ENCODE measurements at regions not wholly inside any gene's neighbourhood (a gene's known extent, or its start where the extent isn't known, plus 50 kb on each side); places are given as distances from the start of the nearest gene placed in this dataset.

DNA sequence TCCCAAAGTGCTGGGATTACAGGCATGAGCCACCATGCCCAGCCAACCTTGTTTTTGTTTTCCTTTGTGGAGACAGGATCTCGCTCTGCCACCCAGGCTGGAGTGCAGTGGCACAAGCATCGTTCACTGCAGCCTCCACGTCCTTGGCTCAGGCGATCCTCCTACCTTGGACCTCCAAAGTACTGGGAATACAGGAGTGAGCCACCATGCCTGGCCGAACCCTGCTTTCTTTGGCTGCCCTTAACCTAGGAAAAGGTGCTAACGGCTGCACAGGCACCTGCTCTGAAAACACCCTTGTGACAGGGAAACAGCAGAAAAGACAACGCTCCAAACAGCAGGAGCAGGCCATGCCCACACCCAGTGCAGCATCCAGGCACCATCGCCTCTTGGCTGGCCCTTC is 71.9 kb downstream of the OAT start:
- Histone ChIP-seq H3K4me1 (ENCODE audit: insufficient read depth) (no peaks in the 10 kb centered on the region), H3K36me3 (ENCODE audit: insufficient read depth) (no peaks in the 10 kb centered on the region), H3K27ac (ENCODE audit: low read depth) (no peak overlapping the region), H3K4me3 (ENCODE audit: low read depth, low read length) (no peak overlapping the region)
- no peak for DNase-seq (ENCODE audit: extremely low spot score)
- WGBS, result 97% methylated on average over 8 of the region's 8 CpGs

DNA sequence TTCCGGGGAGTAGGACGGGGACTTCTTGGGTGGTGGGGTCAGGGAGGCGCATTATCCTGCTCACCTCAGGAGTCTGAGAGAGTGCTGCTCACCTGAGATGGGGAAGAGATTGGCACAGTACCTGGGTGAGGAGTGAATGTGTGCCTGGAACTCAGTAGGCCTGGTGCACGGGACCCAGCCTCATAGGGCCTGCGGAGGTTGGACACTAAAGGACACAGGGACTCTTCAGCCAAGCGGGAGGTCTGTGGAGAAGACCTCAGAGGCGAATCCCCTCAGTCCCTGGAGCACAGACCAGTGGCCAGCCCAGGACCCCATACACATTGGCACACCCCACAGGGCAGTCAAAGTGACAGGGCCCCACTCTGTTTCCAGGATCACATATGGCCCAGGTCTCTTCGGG is 73.2 kb downstream of the OAT start:
- DNase-seq (ENCODE audit: extremely low spot score), result no peak
- H3K27ac ChIP-seq (ENCODE audit: low read depth), result no peak overlapping the region
- no peaks in the 10 kb centered on the region for H3K4me1 ChIP-seq (ENCODE audit: insufficient read depth)
- H3K4me3 ChIP-seq (ENCODE audit: low read depth, low read length), result no peak overlapping the region
- 95% methylated on average over 8 of the region's 8 CpGs for WGBS
- H3K36me3 ChIP-seq (ENCODE audit: insufficient read depth), result no peaks in the 10 kb centered on the region

DNA sequence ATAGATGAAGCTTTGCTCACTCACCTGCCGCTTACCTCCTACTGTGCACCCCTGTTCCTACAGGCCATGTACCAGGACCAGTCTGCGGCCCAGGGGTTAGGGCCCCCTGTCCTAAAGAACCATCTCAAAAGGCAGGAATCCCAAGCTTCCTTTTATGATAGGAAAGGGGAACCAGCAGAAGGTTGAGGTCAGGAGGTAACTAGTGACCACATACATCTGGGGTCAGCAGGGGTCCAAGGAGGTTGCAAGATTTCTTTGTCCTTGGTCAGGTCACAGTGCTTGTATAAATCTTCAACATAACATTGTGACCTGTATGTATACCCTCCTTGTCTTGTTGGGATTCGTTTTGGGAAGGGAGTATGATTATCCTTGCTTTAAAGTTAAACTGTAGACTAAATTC is 73.8 kb downstream of the OAT start:
- Histone ChIP-seq H3K27ac (ENCODE audit: low read depth) (no peak overlapping the region), H3K4me1 (ENCODE audit: insufficient read depth) (no peaks in the 10 kb centered on the region), H3K4me3 (ENCODE audit: low read depth, low read length) (no peak overlapping the region), H3K36me3 (ENCODE audit: insufficient read depth) (no peaks in the 10 kb centered on the region)
- 88% methylated on average over 3 of the region's 3 CpGs for WGBS
- no peak for DNase-seq (ENCODE audit: extremely low spot score)

DNA sequence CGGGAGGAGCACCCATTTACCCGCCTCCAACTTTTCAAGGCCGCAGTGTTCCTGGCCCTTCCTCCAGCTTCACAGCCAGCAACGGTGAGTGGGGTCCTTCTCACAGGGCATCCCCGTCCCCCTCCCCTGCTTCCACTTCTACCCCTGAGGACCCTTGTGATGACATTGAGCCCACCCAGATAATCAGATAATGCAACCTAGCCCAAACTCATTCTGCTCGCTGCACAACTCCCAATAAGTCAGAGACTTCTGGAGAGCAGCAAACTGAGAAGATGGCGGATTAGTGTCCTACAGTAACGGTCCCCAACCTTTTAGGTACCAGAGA is 74.5 kb downstream of the OAT start:
- H3K27ac ChIP-seq (ENCODE audit: low read depth), result no peak overlapping the region
- DNase-seq (ENCODE audit: extremely low spot score), result no peak
- no peaks in the 10 kb centered on the region for H3K36me3 ChIP-seq (ENCODE audit: insufficient read depth)
- H3K4me3 ChIP-seq (ENCODE audit: low read depth, low read length), result no peak overlapping the region
- WGBS, result 97% methylated on average over 8 of the region's 8 CpGs
- no peaks in the 10 kb centered on the region for H3K4me1 ChIP-seq (ENCODE audit: insufficient read depth)

DNA sequence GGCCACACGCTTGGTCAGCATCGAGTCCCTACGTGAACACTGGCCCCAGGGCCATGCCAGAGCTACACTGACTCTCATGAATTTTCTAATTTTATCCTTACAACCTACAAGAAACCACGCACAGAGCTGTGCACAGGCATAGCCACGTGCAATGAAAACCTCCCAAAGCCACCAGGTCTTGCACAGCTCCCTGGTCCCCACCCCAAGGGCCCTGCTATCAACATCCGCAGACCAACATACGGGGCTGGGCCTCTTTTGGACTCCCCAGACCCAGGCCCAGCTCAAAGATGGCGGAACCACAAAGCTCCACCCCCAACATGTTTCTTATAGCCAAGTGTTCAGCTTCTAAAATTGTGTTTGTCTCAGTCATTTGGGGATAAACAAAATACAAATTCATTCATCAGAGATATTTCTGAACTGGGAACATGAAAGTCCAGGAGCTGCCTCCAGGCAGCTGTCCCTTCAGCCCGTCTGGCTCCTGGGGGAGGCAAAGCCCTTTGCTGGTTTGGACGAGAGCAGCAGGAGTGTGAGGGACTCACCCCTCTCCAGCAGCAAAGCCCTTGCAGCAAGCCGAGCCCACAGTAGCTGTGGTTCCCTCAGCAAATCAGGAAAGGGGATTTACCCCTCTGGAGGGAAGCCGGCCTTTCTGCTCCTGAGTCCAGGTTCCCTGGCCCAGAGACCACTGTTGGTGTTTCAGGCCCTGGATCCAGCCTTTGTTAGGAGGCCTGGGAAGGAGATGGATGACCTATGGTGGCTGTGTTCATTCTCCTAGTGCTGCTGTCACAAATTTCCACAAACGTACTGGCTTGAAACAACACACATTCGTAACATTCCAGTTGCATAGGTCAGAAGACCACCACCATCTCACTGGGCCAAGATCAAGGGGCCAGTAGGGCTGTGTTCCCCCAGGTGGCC is 75.1 kb downstream of the OAT start:
- Histone ChIP-seq H3K4me3 (ENCODE audit: low read depth, low read length) (no peak overlapping the region), H3K4me1 (ENCODE audit: insufficient read depth) (no peaks in the 10 kb centered on the region), H3K36me3 (ENCODE audit: insufficient read depth) (no peaks in the 10 kb centered on the region), H3K27ac (ENCODE audit: low read depth) (no peak overlapping the region)
- WGBS, result 88% methylated on average over 14 of the region's 14 CpGs
- no peak for DNase-seq (ENCODE audit: extremely low spot score)

DNA sequence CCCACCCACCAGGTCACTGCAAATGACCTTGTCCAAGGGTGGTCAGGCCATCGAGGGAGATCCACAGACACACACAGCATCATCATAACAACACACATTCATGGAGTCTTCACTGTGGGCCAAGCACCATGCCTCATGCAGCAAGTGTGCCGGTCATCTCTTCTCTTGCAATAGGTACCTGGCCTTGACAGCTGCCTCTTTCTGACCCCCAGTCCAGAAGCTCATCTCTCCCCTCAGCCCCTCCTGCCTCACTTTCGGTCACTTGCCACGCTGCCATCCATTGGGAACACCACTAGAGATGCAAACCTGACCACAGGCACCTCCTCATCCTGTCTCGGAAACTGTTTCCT is 75.9 kb downstream of the OAT start:
- Histone ChIP-seq H3K4me1 (ENCODE audit: insufficient read depth) (no peaks in the 10 kb centered on the region), H3K4me3 (ENCODE audit: low read depth, low read length) (no peak overlapping the region), H3K36me3 (ENCODE audit: insufficient read depth) (no peaks in the 10 kb centered on the region), H3K27ac (ENCODE audit: low read depth) (no peak overlapping the region)
- DNase-seq (ENCODE audit: extremely low spot score), result no peak
- WGBS, result 96% methylated on average over 5 of the region's 5 CpGs

DNA sequence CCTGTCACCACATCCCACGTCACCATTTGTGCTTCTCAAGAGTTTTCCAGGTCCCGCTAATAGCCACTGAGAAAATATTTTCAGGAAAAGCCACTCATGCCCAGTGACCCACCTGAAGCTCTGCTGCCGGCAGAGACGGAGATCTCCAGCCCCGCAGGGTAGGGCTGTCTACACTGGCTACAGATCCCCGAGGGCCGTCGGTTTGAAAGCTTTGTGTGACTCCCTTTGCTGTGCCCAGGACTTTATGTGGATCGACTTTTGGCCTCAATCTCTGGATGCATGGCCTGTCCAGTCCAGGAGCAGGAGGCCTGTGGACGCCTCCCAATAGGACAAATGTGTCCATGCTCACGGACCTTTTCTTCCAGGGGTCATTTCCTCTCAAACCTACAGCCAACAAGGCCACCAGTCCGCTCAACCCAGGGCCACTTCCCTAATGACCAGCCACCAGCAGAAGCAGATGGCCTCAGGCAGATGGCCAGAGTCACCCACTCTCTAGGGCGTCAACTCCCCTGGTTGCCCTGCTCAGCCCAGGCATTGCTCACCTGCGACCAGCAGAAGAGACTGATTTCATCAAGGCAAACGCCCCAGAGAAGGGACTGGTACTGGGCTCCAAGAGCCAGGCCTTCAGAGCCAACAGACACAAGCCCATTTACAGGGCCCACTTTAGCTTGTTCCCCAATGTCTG is 76.4 kb downstream of the OAT start:
- no peaks in the 10 kb centered on the region for H3K4me1 ChIP-seq (ENCODE audit: insufficient read depth)
- DNase-seq (ENCODE audit: extremely low spot score), result no peak
- 96% methylated on average over 15 of the region's 15 CpGs for WGBS
- H3K27ac ChIP-seq (ENCODE audit: low read depth), result no peak overlapping the region
- no peaks in the 10 kb centered on the region for H3K36me3 ChIP-seq (ENCODE audit: insufficient read depth)
- no peak overlapping the region for H3K4me3 ChIP-seq (ENCODE audit: low read depth, low read length)

DNA sequence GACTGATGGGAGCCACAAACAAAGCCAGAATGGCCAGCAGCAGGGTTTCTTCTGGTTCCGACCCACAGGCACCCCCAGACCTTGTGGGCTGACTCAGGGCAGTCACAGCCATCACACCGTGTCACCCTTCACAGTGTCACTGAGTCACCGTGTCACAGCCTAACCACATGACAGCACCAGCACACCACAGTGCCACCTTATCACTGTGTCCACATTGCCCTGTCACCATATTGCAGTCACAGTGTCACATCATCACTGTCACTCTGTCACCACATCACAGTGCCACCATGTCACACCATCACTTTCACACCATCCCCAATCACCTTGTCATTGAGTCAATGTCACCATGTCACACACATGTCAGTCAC is 77.0 kb downstream of the OAT start:
- Histone ChIP-seq H3K27ac (ENCODE audit: low read depth) (no peak overlapping the region), H3K4me3 (ENCODE audit: low read depth, low read length) (no peak overlapping the region), H3K4me1 (ENCODE audit: insufficient read depth) (no peaks in the 10 kb centered on the region), H3K36me3 (ENCODE audit: insufficient read depth) (no peaks in the 10 kb centered on the region)
- 78% methylated on average over 3 of the region's 3 CpGs for WGBS
- DNase-seq (ENCODE audit: extremely low spot score), result no peak

DNA sequence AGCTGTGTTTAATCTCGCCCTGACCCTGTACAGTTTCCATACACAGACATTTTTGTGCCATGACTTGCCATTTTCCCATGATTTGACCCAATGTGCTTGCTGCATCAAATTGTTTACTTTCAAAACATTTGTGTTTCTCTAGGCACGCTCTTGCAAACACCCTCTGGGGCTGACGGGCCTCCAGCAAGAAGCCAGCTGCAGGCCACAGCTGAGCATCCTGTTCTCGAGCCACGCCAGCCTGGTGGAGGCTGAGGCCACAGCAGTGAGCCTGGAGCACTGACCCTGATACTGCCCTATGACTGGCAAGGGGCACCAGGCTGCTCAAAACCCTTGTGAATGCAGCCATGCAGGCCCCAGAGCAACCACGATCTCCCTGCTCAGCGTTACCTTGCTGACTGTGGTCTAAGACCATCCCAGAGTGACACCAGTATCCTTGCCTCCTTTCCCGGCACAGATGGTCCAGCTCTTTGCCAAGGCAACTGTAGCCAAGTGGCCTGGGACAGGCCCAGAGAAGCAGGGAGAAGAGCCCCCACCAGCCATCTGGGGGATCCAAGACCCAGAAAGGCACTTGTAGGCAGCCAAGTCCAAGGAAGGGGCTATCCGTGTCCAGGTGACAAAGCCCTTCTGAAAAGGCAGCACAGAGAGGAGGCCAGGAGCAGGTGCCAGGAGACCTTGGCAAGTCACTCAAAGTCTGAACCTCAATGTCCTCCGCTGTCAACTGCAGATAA is 78.5 kb downstream of the OAT start:
- no peak overlapping the region for H3K27ac ChIP-seq (ENCODE audit: low read depth)
- H3K4me1 ChIP-seq (ENCODE audit: insufficient read depth), result no peaks in the 10 kb centered on the region
- H3K4me3 ChIP-seq (ENCODE audit: low read depth, low read length), result no peak overlapping the region
- WGBS, result 71% methylated on average over 10 of the region's 10 CpGs
- H3K36me3 ChIP-seq (ENCODE audit: insufficient read depth), result no peaks in the 10 kb centered on the region
- no peak for DNase-seq (ENCODE audit: extremely low spot score)

DNA sequence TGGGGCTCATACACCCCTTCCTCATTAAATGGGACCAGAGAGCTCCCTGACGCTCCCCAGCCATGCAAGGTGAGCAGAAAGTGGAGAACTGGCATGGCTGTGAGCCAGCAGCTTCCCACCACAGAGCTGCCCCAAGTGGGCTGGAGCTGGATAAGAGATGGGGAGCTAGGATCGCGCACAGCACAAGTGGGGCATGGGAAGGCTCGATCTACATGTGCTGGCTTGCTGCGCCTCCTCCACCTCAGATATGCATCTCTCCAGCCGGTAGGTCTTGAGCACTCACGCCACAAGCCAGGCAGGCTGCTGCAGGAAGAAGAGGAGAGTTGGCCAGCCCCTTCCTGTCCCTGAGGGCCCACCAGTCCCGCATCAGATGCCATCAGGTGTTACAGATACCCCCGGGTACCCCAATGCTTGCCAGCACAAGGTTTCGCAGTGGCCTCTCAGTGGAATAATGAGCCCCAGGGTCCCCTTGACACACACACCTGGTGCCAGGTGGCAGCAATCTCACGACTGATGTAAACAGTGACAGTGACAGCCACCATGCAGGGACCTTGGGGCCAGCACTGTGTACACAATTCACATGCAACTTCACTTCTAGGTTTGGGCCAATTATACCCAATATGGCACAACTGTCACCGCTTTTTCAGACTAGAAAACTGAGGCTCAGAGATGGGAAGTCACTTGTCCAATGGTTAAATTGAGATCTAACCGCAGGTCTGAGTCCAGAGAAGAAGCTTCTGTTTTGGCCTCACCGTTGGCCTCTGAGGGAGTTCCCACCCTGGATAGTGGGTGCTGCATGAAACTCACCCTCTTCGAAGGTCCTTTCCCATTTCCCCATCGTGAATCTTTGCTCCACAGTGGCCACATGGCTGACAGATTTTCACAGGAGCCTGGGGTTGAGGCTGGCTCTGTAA is 79.3 kb downstream of the OAT start:
- no peak overlapping the region for H3K27ac ChIP-seq (ENCODE audit: low read depth)
- no peak for DNase-seq (ENCODE audit: extremely low spot score)

DNA sequence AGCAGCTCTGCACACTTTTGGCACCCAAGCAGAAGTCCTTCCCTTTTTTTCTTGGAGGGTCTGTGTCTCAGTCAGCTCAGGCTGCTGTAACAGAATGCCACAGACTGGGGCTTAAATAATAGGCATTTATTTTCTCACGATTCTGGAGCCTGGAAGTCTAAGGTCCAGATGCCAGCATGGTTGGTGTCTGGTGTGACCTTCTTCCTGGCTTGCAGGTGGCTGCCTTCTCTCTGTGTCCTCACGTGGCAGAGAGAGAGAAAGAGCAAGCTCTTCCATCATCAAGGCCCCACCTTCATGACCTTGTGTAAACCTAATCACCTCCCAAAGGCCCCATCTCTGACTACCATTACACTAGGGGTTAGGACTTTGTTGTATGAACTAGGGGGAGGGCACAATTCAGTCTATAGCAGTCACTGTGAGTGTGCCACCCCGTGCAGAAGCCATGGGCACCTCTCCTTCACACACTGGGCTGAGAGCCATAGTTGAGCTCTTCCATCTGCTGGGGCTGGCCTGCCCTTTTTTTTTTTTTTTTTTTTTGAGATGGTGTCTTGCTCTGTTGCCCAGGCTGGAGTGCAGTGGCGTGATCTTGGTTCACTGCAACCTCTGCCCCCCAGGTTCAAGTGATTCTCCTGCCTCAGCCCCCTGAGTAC is 80.3 kb downstream of the OAT start:
- Histone ChIP-seq H3K36me3 (ENCODE audit: insufficient read depth) (no peaks in the 10 kb centered on the region), H3K27ac (ENCODE audit: low read depth) (no peak overlapping the region), H3K4me1 (ENCODE audit: insufficient read depth) (no peaks in the 10 kb centered on the region), H3K4me3 (ENCODE audit: low read depth, low read length) (no peak overlapping the region)
- WGBS, result 74% methylated on average over 4 of the region's 4 CpGs
- DNase-seq (ENCODE audit: extremely low spot score), result no peak

More for the DNA sequence above, 79.3 kb downstream of the OAT start:
- Histone ChIP-seq H3K4me3 (ENCODE audit: low read depth, low read length) (no peak overlapping the region), H3K4me1 (ENCODE audit: insufficient read depth) (no peaks in the 10 kb centered on the region), H3K36me3 (ENCODE audit: insufficient read depth) (no peaks in the 10 kb centered on the region)
- WGBS, result 83% methylated on average over 16 of the region's 16 CpGs

GRCh38 chr10:124336186-124336585 is 82.5 kb downstream of the OAT start:
- Histone ChIP-seq H3K27ac (ENCODE audit: low read depth) (no peak overlapping the region), H3K4me1 (ENCODE audit: insufficient read depth) (no peaks in the 10 kb centered on the region), H3K4me3 (ENCODE audit: low read depth, low read length) (no peak overlapping the region), H3K36me3 (ENCODE audit: insufficient read depth) (no peaks in the 10 kb centered on the region)
- DNase-seq (ENCODE audit: extremely low spot score), result no peak
- 44% methylated on average over 2 of the region's 2 CpGs for WGBS

DNA sequence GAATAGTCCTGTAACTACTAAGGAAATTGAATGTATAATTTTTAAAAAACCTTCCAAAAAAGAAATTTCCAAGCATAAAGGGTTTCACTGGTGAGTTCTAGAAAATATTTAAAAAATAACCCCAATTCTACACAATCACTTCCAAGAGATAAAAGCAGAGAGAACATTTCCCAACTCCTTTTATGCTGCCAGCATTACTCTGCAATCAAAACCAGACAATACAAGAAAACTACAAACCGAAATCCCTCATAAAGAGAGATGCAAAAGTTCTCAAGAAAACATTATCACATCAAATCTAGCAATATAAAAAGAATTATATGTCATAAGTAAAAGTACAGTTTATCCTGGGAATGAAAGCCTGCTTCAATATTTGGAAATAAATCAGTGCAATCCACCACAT is 84.8 kb downstream of the OAT start:
- no peak for DNase-seq (ENCODE audit: extremely low spot score)
- no peaks in the 10 kb centered on the region for H3K36me3 ChIP-seq (ENCODE audit: insufficient read depth)
- no peaks in the 10 kb centered on the region for H3K4me1 ChIP-seq (ENCODE audit: insufficient read depth)
- no peak overlapping the region for H3K4me3 ChIP-seq (ENCODE audit: low read depth, low read length)
- no peak overlapping the region for H3K27ac ChIP-seq (ENCODE audit: low read depth)
- 57% methylated on average over 1 of the region's 1 CpG for WGBS

All from urinary bladder (tissue), 3 donors.